GM19468 (cell line): ENCODE measurements at regions not wholly inside any gene's neighbourhood (a gene's known extent, or its start where the extent isn't known, plus 50 kb on each side); places are given as distances from the start of the nearest gene placed in this dataset.
A peak's percentile ranks its signal among the peaks of the same experiment; 100 is the strongest.

ENCODE experiments used
- ATAC-seq: cut with Tn5 transposase; IDR thresholded peaks from one replicate; pipeline ENCODE4 v1.9.1; 2021; ENCODE audit warnings: mild to moderate bottlenecking, moderate library complexity, moderate number of reproducible peaks; ENCODE audit not compliant: unreplicated experiment; ENCODE audit errors: extremely low read depth

DNA sequence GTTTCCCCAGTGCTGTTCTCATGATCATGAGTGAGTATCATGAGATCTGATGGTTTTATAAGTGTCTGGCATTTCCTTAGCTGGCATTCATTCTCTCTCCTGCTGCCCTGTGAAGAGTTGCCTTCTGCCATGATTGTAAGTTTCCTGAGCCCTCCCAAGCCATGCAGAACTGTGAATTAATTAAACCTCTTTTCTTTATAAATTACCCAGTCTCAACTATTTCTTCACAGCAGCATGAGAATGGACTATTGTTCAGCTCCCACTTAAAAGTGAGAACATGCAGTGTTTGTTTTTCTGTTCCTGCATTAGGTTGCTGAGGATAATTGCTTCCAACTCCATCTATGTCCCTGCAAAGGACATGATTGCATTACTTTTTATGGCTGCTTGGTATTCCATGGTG lies 311.7 kb upstream of the CTSO start:
- ATAC-seq, result no peak

DNA sequence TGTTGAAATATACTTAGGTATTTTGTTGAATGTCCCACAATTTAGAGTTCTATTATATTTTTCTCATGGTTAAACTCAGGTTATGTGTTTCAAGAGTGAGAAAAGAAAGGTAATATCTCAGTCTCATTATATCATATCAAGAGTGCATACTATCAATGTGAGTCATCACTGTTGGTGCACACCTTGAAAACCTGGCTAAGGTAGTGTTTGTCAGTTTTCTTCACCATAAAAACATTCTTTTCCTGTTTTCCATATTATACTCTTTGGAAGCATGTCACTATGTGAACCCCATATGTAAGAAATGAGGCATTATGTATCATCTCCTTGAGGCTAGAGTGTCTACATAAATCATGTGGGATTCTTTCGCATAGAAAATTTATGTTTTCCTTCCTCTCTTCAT lies 307.6 kb upstream of the CTSO start:
- no peak for ATAC-seq

DNA sequence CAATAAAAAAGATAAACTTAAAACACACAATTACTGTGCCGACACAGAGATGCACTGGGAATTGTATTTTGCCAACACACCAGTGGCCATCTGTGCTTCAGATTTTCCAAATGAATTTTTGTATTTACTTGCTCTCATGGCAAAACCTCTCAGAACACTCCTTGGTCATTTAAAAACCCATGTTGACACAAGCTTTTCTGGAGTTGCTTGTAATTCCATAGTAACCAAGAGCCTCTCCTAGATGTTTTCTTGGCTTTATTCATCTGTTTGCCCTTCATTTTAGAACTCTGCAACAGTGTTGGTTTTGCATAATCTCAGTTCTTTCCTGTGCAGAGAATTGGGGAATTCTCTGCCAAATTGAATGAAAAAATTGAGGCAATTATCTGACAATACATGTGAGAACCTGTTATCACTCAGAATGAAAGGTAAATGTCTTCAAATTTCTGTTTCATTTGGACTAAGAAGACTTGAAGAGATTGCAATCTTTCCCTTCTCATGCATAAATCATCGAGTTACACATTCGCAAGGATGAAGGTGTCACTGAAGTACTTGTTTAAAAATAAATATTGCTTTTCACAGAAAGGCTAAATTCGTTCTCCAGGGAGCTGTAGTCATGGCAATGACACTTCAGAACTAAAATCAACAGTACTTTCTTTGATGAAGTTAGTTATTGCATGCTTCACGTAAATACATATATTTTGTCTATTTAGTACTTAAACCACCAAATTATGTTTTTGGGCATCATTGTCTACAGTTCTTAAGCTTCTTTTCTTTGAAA lies 301.8 kb upstream of the CTSO start:
- ATAC-seq, result no peak

GRCh38 chr4:156252358-156252921 lies 298.8 kb upstream of the CTSO start:
- ATAC-seq, result no peak

GRCh38 chr4:156251373-156252065 lies 297.9 kb upstream of the CTSO start:
- no peak for ATAC-seq

DNA sequence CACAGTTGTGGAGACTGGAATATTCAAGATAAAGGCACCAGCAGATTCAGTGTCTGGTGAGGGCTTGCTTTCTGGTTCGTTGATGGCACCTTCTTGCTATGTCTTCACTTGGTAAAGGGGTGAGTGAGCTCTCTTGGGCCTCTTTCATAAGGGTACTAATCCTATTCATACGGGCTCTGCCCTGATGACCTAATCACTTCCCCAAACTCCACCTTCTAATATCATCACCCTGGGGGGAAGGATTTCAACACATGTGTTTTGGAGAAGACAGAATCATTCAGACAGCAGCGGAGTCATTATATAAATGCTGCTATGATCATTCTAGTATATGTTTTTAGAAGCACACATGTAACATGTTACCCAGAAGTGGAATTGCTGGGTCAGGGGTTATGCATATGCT lies 295.3 kb upstream of the CTSO start:
- ATAC-seq, result no peak

DNA sequence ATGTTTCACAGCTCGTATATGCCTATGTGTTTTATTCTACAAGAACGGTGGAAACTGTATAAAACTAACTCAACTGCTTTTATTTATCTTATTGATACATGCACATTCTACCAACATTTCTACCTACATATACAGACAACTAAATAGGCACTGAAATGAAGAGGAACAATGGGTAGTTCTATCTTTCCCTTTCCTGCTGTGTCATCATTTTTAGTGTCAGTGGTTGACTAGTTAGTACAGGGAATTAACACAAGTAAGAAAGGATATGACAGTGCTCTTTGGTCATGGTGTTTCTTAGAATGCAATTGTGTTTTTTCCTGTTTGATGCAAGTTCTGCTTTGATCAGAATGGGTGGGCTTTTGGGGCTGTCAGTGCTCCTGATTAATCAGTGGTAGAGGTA lies 293.8 kb upstream of the CTSO start:
- no peak for ATAC-seq

- no peak for ATAC-seq
Observed at GRCh38 chr4:156243015-156243414, 289.3 kb upstream of the CTSO start.

DNA sequence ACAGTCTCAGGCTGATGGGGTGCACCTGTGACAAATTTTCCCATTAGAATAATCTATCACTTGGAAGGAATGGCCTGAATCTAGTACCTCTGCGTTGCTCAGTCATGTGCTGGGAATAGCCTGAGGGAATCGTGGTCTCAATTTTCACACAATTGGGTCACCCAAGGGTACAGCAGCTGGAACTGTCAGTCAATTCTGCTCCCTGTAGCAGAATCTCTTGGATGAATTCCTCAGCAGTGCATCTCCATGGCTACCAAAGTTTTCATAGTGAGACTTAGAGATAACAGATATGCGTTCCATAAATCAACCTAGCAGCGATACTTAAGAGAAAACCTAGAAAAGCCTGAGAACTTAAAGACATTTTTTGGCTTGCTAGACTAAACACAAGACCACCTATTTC lies 288.7 kb upstream of the CTSO start:
- no peak for ATAC-seq

- ATAC-seq, result no peak
Observed at GRCh38 chr4:156241896-156242295, 288.2 kb upstream of the CTSO start.

GRCh38 chr4:156238171-156238570 lies 284.5 kb upstream of the CTSO start:
- no peak for ATAC-seq

DNA sequence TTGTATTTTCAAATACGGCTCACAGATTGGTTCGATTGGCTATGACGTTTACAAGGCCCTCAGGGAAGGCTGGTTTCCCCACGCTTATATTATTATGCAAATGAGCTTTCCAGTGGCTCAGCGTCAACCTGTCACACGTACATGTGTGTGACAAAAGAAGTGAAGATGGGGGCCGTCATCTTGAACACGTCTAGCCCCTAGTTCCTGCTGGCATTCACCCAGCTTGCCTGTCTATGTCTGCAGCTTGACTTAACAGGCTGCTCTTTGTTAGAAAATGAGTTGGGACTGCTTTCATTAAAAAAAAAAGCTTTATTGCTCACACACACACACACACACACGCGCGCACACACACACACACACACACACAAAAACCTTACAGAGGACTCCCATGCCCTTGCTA lies 283.6 kb upstream of the CTSO start:
- no peak for ATAC-seq

DNA sequence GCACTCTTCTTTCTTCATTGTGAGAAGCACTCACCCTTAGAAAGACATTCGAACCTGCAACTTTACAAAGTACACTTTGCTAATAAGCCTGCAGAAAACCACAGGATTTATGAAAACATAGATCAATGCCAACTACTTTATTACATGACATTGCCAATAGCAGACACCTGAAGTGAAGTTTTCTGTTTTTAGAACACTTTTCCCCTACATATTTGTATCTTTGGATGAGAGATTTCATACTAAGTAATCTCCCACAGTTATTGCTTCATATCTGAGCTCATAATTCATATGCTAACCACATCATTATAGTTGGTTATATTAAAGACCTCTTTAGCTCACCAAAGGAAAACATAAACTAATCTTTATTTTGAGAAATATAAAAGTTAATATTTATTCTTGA lies 276.5 kb upstream of the CTSO start:
- no peak for ATAC-seq

DNA sequence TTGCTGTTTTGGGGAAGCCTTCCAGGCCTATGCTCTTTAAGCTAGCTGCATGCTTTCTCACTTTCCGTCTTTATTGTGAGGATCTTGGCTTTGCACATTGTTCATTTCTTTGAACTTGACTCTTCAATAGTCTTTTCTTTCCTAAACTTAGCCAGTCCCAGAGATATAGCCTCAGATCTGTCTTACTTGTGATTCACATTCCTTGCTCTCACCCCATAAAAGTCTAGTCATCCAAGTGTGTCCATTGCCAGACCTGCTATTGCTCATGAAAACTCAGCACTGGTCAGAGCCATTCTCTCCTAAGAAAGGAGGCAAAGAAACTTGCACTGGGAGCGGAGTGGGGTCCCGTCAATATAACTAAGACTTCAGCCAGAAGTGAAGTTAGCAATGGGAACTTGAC lies 275.0 kb upstream of the CTSO start:
- ATAC-seq, result no peak

GRCh38 chr4:156227321-156227720 lies 273.7 kb upstream of the CTSO start:
- no peak for ATAC-seq

GRCh38 chr4:156223985-156224384 lies 270.3 kb upstream of the CTSO start:
- ATAC-seq, result no peak

DNA sequence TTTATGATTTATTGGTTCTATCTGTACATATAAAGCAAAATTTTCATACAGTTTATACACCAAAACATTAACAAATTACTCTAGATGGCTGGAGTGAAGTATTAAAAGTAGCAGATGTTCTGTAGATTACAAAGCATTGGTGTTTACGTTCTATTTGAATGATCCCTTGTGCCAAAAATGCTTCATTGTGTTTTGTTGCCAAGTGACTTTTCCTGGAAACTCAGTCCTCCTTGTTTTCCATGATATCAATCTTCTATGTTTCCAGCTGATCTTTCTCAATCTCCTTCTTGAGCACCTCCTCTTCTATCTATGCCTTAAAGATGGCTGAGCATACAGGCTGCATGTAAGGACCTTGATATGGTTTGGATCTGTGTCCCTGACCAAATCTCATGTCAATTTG lies 263.6 kb upstream of the CTSO start:
- no peak for ATAC-seq

GRCh38 chr4:156201050-156201449 lies 247.4 kb upstream of the CTSO start:
- peak; percentile 93 for ATAC-seq

- ATAC-seq, result no peak
Observed at GRCh38 chr4:156198511-156198910, 244.8 kb upstream of the CTSO start.

DNA sequence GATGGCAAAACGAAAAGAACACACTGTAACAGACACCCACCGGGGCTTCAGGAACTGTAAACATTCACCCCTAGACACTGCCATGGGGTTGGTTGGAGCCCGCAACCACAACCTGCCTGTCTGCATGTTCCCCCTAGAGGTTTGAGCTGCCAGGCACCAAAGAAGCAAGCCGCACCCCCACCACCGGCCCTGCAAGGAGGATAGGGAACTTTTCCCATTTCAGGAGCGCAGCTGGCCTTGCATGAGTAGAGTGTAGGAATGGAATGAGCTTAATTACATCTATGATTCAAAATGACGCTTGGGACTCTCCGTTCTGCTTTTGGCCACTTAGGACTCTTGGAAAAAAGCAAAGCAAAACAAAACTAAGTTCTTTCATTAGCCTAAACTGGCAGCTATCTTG lies 243.6 kb upstream of the CTSO start:
- no peak for ATAC-seq

DNA sequence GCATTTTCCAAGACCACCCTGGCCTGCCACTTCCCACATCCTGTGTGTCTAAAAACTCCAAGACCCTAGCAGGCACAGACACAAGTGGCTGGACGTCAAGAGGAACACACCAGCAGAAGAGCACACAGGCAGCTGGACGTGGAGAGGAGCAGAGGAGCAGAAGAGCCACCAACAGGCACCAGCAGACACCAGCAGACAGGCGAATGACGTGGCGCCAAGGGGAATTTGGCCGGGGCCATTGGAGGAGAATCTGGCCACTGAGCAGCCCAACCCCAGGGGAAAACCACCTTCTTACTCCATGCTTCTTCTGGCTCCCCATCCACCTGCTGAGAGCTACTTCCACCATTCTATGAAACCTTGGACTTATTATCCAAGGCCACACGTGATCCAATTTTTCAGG lies 243.1 kb upstream of the CTSO start:
- no peak for ATAC-seq

GRCh38 chr4:156195914-156196313 lies 242.2 kb upstream of the CTSO start:
- peak; percentile 82 for ATAC-seq
